Parathyroid adenoma (tissue), 2 donors: ENCODE measurements at regions not wholly inside any gene's neighbourhood (a gene's known extent, or its start where the extent isn't known, plus 50 kb on each side); places are given as distances from the start of the nearest gene placed in this dataset.

Experiments used
- H2AFZ ChIP-seq: fragments of 300-600 bp; sonication (generic); one replicate; pipeline ENCODE4 v1.7.0; 2017; ENCODE audit warnings: antibody characterized with exemption, mild to moderate bottlenecking
- H3K27ac ChIP-seq: fragments of 300-600 bp; sonication (generic); one replicate; pipeline ENCODE4 v1.7.0; 2017
- H3K27me3 ChIP-seq: fragments of 300-600 bp; sonication (generic); one replicate; pipeline ENCODE4 v1.7.0; 2017; ENCODE audit warnings: low read length; ENCODE audit not compliant: control insufficient read depth, insufficient read depth
- H3K36me3 ChIP-seq: fragments of 300-600 bp; sonication (generic); one replicate; pipeline ENCODE4 v1.7.0; 2017; ENCODE audit warnings: low read length; ENCODE audit not compliant: control insufficient read depth, insufficient read depth
- H3K4me1 ChIP-seq: fragments of 300-600 bp; sonication (generic); one replicate; pipeline ENCODE4 v1.7.0; 2017; ENCODE audit warnings: control low read depth
- H3K4me2 ChIP-seq: fragments of 300-600 bp; sonication (generic); one replicate; pipeline ENCODE4 v1.7.0; 2017; ENCODE audit warnings: low read length
- H3K4me3 ChIP-seq: fragments of 300-600 bp; sonication (generic); one replicate; pipeline ENCODE4 v1.7.0; 2017; ENCODE audit warnings: low read depth, low read length
- H3K79me2 ChIP-seq: fragments of 300-600 bp; sonication (generic); one replicate; pipeline ENCODE4 v1.7.0; 2017; ENCODE audit warnings: control low read depth
- H3K9ac ChIP-seq: fragments of 300-600 bp; sonication (generic); one replicate; pipeline ENCODE4 v1.7.0; 2017; ENCODE audit warnings: mild to moderate bottlenecking
- H3K9me3 ChIP-seq: fragments of 300-600 bp; sonication (generic); one replicate; pipeline ENCODE4 v1.7.0; 2017; ENCODE audit warnings: low read length; ENCODE audit not compliant: control insufficient read depth
- TF ChIP-seq, protein P1 (sequence below): fragments of 300-600 bp; sonication (generic); IDR thresholded peaks from one replicate; pipeline ENCODE4 v1.7.0; 2017; ENCODE audit warnings: antibody characterized with exemption, mild to moderate bottlenecking
- donor health status: primary hyperparathyroidism.

DNA sequence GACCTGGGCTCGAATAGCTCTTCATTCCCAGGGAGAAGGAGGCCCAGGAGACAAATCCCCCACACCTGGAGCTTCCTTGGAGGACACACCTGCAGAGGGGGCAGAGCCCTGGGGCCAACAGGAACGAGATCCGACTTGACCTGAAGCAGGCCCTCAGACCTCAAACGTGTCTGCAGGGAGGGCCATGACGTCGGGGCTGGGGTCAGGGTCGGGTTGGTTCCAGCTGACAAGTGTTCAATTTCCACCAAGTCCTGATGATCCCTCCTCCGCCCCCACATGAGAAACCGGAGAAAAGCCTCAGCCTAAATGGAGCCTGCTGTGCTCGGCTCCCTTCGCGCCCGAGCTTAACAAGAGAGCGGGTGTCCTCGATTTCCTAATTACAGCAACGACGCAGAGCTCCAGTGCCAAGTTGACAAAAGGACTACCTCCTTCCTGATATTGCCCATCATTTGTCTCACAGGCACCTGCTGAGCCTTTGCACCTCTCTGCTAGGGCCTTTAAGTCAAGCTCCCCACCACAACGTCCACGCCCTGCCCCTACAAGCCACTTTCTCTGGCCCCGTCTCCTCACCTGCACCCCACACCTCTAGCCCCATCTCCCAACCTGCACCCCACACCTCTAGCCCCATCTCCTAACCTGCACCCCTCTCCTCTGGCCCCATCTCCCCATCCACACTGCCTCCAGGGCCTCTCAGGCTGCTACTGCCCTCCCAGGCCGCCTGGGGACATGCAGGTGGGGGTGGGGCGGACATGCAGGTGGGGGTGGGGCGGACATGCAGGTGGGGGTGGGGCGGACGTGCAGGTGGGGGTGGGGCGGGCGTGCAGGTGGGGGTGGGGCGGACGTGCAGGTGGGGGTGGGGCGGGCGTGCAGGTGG is 519.4 kb downstream of the GLRX3 start:
- no peaks in the 10 kb centered on the region for H3K9me3 ChIP-seq
- no peaks in the 10 kb centered on the region for H3K79me2 ChIP-seq
- H3K27ac ChIP-seq: no peak overlapping the region
- no peaks in the 10 kb centered on the region for H3K4me1 ChIP-seq
- H3K27me3 ChIP-seq: no peaks in the 10 kb centered on the region
- H3K36me3 ChIP-seq: no peaks in the 10 kb centered on the region
- no peak overlapping the region for H3K4me3 ChIP-seq
- no peak overlapping the region for H3K9ac ChIP-seq
- no peak overlapping the region for H3K4me2 ChIP-seq
- TF ChIP-seq, protein P1, sequence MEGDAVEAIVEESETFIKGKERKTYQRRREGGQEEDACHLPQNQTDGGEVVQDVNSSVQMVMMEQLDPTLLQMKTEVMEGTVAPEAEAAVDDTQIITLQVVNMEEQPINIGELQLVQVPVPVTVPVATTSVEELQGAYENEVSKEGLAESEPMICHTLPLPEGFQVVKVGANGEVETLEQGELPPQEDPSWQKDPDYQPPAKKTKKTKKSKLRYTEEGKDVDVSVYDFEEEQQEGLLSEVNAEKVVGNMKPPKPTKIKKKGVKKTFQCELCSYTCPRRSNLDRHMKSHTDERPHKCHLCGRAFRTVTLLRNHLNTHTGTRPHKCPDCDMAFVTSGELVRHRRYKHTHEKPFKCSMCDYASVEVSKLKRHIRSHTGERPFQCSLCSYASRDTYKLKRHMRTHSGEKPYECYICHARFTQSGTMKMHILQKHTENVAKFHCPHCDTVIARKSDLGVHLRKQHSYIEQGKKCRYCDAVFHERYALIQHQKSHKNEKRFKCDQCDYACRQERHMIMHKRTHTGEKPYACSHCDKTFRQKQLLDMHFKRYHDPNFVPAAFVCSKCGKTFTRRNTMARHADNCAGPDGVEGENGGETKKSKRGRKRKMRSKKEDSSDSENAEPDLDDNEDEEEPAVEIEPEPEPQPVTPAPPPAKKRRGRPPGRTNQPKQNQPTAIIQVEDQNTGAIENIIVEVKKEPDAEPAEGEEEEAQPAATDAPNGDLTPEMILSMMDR: no peak
- no peak overlapping the region for H2AFZ ChIP-seq

DNA sequence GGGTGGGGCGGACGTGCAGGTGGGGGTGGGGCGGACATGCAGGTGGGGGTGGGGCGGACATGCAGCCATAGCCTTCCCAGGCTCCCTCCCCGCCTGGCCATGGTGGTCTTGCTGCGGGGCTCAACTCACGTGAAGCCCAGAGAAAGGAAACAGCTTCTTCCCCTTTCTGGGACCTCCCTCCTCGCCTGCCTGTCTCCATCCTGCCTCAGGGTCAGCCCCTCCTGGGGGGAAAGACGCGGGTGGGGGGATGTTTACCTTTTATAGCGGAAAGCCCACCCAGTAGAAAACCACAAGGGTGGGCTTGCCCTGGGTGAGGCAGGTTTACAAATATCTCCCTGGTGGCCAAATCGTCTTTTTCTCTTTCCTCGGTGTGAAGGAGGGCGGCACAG is 520.0 kb downstream of the GLRX3 start:
- Histone ChIP-seq H3K9ac (no peak overlapping the region), H3K27me3 (no peaks in the 10 kb centered on the region), H3K27ac (no peak overlapping the region), H3K4me1 (no peaks in the 10 kb centered on the region), H3K36me3 (no peaks in the 10 kb centered on the region), H3K79me2 (no peaks in the 10 kb centered on the region), H3K4me2 (no peak overlapping the region), H3K9me3 (no peaks in the 10 kb centered on the region), H3K4me3 (no peak overlapping the region), H2AFZ (no peak overlapping the region)
- TF ChIP-seq, protein P1: no peak

DNA sequence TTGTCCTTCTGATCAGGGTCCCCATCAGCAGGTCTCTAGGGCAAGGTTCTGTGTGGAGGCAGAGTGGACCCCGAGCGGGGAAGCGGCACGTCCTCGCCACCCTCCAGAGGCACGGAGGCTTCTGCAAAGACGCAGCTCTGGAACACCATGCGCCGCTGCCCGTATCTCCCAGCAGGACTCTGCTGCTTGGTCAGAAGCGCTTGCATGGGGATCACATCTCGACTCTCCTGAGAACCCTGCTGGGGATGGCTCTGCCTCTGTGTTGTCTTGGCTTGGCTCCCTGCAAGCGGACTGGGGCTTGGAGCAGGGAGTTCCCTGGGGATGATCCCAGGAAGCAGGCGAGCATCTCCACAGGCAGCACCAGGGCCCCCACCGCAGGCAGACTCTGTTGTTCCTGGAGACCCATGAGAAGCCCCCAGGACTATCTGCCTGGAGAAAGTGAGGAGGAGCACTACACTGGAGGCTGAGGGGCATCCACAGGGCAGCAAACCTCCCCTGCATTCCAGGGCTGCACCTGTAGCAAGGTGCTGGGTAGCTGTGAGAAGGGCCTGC is 520.5 kb downstream of the GLRX3 start:
- Histone ChIP-seq H3K36me3 (no peaks in the 10 kb centered on the region), H3K27ac (no peak overlapping the region), H3K79me2 (no peaks in the 10 kb centered on the region), H3K9ac (no peak overlapping the region), H3K27me3 (no peaks in the 10 kb centered on the region), H3K4me1 (no peaks in the 10 kb centered on the region), H2AFZ (no peak overlapping the region), H3K4me2 (no peak overlapping the region), H3K9me3 (no peaks in the 10 kb centered on the region), H3K4me3 (no peak overlapping the region)
- TF ChIP-seq, protein P1: no peak

DNA sequence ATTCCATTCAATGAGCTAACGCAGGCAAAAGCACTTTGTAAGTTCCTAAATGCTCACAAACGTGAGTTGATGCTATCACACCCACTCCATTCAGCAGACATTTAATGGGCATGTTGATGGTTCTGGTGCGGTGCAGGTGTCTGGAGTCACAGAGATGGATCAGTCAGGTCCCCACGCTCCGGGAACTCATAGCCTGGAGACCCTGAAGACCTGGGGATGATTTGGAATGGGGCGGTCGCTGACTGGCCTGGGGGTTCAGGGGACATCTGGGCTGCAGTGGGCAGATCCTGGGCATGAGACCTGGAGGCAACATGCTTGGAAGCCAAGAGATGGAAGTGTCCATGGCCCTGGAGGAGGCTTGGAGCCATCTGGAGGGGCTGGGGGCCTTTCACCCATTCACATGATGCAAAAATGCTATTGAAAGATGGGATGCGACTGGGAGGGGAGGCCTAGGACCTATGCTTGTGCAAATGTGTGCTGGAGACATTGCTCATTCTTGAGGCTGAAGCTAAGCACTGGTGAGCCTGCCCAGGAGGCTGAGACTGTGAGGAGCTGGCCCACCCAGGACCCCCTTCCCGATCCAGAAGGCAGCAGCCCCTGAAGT is 522.6 kb downstream of the GLRX3 start:
- Histone ChIP-seq H3K36me3 (no peaks in the 10 kb centered on the region), H3K79me2 (no peaks in the 10 kb centered on the region), H3K27me3 (no peaks in the 10 kb centered on the region), H3K4me2 (no peak overlapping the region), H2AFZ (no peak overlapping the region), H3K9me3 (no peaks in the 10 kb centered on the region), H3K9ac (no peak overlapping the region), H3K4me1 (no peaks in the 10 kb centered on the region), H3K4me3 (no peak overlapping the region), H3K27ac (no peak overlapping the region)
- TF ChIP-seq, protein P1: no peak
